NCI-H82 (cell line): ENCODE measurements at regions not wholly inside any gene's neighbourhood (a gene's known extent, or its start where the extent isn't known, plus 50 kb on each side); places are given as distances from the start of the nearest gene placed in this dataset.
A peak's percentile ranks its signal among the peaks of the same experiment; 100 is the strongest.

Experiments
- DNase-seq: peaks from one replicate; lab custom pipeline; 2025; lab: John Stamatoyannopoulos, UW

DNA sequence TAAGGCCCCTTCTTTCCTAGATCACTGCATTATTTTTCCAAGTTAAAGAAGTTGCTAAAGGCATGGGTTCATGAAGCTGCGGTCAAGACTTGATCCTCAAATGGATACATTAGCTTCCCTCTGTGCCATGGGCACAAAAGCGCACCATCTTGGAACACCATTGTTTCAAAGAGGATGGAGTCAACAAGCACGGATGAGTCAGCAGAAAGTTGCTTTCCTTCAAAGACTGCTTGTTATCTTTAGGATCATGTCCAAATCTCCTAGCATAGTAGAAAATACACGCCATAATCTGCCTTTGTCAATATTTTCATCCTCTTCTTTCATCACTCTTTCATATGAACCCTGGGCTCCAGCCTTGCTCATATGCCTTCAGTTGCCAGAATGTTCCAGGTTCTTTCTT, 226.8 kb upstream of the GATB start:
- DNase-seq, result no peak

DNA sequence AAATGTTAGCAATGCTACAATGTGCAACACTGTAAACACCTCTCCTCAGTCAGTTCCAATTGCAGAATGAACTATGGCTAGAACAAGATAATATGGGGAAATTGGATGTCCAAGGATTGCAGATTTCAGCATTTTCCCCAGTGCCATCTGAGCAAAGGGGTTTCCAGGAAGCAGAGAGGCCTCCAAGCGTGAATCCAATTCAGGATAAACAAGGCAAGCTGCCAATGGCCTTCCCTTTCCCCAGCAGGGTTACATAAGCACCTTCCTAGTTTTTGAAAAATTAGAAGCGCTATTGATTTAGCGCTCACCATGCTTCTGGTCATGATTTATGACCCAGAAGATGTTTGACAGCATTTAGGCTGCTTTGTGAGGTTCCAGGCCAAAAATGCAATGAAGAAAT, 223.0 kb upstream of the GATB start:
- DNase-seq, result no peak

GRCh38 chr4:151979819-151980218, 219.0 kb upstream of the GATB start:
- DNase-seq, result no peak

- DNase-seq, result peak; percentile 2
Observed at GRCh38 chr4:151968643-151969042, 207.8 kb upstream of the GATB start.

GRCh38 chr4:151967074-151967473, 206.3 kb upstream of the GATB start:
- no peak for DNase-seq

DNA sequence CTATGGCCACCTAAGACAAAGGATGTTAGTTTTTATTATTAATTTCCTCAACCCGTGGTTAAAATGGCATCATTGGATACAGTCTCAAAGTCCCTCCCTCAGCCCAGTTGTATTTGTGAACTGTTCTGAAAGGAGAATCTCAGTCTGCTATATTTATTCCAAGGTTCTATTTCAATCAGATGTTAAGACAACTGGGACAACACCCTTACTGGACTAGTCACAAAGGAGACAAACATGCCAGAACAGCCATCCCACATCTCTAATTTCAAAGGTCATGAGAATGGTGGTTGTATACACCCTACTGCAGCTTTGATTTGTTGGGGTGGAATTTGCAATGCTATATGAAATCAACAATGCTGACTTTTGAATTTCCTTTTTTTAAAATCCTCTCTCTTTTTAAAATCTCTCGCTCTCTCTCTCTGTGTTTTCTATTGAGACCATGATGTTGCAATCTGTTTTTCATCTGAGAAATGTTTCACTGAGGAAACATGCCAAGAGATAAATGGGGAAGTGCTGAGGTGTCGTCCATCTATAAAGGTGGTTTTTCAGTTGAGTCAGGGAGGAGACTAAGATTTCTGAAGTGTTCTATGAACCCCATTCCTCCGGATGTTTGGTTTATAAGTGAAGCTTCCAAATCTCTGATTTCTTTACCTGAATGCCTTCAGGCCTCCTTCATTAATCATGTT, 201.5 kb upstream of the GATB start:
- DNase-seq, result no peak

GRCh38 chr4:151961456-151961855, 200.6 kb upstream of the GATB start:
- DNase-seq, result no peak

- DNase-seq, result peak; percentile 42
Observed at GRCh38 chr4:151960449-151961230, 199.8 kb upstream of the GATB start.

- no peak for DNase-seq
Observed at GRCh38 chr4:151957153-151957552, 196.3 kb upstream of the GATB start.

GRCh38 chr4:151955721-151956380, 195.0 kb upstream of the GATB start:
- no peak for DNase-seq

GRCh38 chr4:151953795-151954372, 193.1 kb upstream of the GATB start:
- DNase-seq, result no peak

DNA sequence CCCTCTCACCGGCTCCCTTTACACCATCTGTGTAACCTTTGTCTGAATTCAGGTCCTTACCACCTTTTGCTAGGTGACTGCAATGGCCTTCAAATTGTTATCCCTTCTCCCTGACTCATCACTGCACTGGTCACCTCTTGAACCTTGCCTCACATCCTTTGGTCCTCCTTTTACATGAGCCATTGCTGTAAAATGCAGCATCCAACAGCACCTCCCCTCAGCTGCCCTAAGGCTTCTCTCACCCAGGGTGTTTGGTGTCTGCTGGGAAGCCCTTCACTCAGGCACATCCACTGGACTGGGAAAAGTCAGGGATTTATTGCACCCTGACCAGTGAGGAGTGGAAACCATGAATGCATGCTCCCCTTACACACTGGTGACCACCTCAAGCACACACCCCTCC, 192.5 kb upstream of the GATB start:
- no peak for DNase-seq

DNA sequence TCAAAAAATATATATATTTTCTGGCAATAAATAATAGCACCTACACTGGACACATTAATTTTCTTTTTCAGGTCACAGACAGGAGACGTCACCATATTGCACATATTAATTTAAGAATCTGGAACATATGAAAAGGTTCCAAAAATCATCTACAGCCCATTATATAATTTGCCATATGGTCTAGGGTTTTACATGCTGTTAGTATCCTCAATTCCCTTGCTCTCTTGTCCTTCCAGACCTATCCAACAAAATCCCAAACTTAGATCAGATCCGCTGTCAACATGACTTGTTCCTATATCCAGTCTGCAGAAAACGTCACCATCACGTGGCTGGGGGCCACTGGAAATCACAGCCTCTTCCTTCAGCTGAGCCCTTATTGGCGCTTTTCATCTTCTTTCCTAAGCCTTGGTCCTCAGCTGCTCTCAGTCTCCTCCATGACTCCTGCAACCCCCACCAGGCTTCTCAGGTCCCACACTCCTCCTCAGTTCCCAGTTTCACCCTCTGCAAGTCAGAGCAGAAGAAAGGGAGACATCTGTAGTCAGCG, 192.0 kb upstream of the GATB start:
- DNase-seq, result no peak

GRCh38 chr4:151952137-151952536, 191.3 kb upstream of the GATB start:
- DNase-seq, result no peak

GRCh38 chr4:151951671-151952050, 190.9 kb upstream of the GATB start:
- no peak for DNase-seq

- no peak for DNase-seq
Observed at GRCh38 chr4:151950993-151951670, 190.3 kb upstream of the GATB start.

GRCh38 chr4:151948351-151949016, 187.7 kb upstream of the GATB start:
- DNase-seq, result no peak

DNA sequence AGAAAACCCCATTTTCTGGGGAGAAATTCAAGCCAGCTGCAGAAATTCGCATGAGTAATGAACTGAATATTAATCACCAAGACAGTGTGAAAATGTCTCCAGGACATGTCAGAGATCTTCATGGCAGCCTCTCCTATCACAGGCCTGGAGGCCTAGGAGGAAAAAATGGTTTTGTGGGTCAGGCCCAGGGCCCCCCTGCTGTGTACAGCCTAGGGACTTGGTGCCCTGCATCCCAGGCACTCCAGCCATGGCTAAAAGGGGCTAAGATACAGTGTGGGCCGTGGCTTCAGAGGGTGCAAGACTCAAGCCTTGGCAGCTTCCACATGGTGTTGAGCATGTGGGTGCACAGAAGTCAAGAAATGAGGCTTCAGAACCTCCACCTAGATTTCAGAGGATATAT, 185.9 kb upstream of the GATB start:
- no peak for DNase-seq

GRCh38 chr4:151942971-151943370, 182.2 kb upstream of the GATB start:
- DNase-seq, result no peak

- DNase-seq, result no peak
Observed at GRCh38 chr4:151940926-151941617, 180.3 kb upstream of the GATB start.

- DNase-seq, result no peak
Observed at GRCh38 chr4:151940291-151940690, 179.5 kb upstream of the GATB start.
